ENCODE measurements at regions not wholly inside any gene's neighbourhood (a gene's known extent, or its start where the extent isn't known, plus 50 kb on each side); places are given as distances from the start of the nearest gene placed in this dataset.

GRCh38 chr4:124509151-124509550, 203.4 kb downstream of the ANKRD50 start:
- intact Hi-C loops (cut with DNase I) = no loop called here
- no peak for DNase-seq
- 61 to 79% methylated on average over 2 of the region's 2 CpGs for WGBS, 2 donors
- H3K4me1 ChIP-seq = no peaks in the 10 kb centered on the region
- H3K4me3 ChIP-seq = no peak overlapping the region
- TF ChIP-seq CTCF (IDR thresholded peaks at IDR 0.05) (no peak), POLR2A (IDR thresholded peaks at IDR 0.05) (no peak)
- no peak overlapping the region for H3K27ac ChIP-seq
- H3K9me3 ChIP-seq = no peaks in the 10 kb centered on the region
- H3K36me3 ChIP-seq = no peaks in the 10 kb centered on the region
- H3K27me3 ChIP-seq = no peaks in the 10 kb centered on the region

- 60 to 85% methylated on average over 2 of the region's 2 CpGs for WGBS, 2 donors
- TF ChIP-seq CTCF (IDR thresholded peaks at IDR 0.05) = no peak
- no peak for TF ChIP-seq POLR2A (IDR thresholded peaks at IDR 0.05)
- H3K27ac ChIP-seq = no peak overlapping the region
- no peak for DNase-seq
- no peak overlapping the region for H3K4me3 ChIP-seq
- no peaks in the 10 kb centered on the region for H3K9me3 ChIP-seq
- no peaks in the 10 kb centered on the region for H3K36me3 ChIP-seq
- intact Hi-C loops (cut with DNase I) = no loop called here
- H3K4me1 ChIP-seq = no peaks in the 10 kb centered on the region
- no peaks in the 10 kb centered on the region for H3K27me3 ChIP-seq
Measured at GRCh38 chr4:124514588-124514987, 197.9 kb downstream of the ANKRD50 start.

GRCh38 chr4:124515591-124515990, 196.9 kb downstream of the ANKRD50 start:
- no peaks in the 10 kb centered on the region for H3K9me3 ChIP-seq
- no peak overlapping the region for H3K27ac ChIP-seq
- DNase-seq = no peak
- H3K4me1 ChIP-seq = no peaks in the 10 kb centered on the region
- no peak for TF ChIP-seq CTCF (IDR thresholded peaks at IDR 0.05)
- TF ChIP-seq POLR2A (IDR thresholded peaks at IDR 0.05) = no peak
- H3K27me3 ChIP-seq = no peaks in the 10 kb centered on the region
- no peak overlapping the region for H3K4me3 ChIP-seq
- intact Hi-C loops (cut with DNase I) = no loop called here
- H3K36me3 ChIP-seq = no peaks in the 10 kb centered on the region
- WGBS, 2 donors = 83 to 88% methylated on average over 1 of the region's 1 CpG

- Histone ChIP-seq H3K27ac (no peak overlapping the region), H3K9me3 (no peaks in the 10 kb centered on the region), H3K36me3 (no peaks in the 10 kb centered on the region), H3K27me3 (no peaks in the 10 kb centered on the region), H3K4me1 (no peaks in the 10 kb centered on the region), H3K4me3 (no peak overlapping the region)
- intact Hi-C loops (cut with DNase I) = no loop called here
- 80 to 97% methylated on average over 1 of the region's 1 CpG for WGBS, 2 donors
- no peak for DNase-seq
- TF ChIP-seq CTCF (IDR thresholded peaks at IDR 0.05) = no peak
- no peak for TF ChIP-seq POLR2A (IDR thresholded peaks at IDR 0.05)
Measured at GRCh38 chr4:124519196-124519595, 193.3 kb downstream of the ANKRD50 start.

GRCh38 chr4:124523816-124524215, 188.7 kb downstream of the ANKRD50 start:
- Histone ChIP-seq H3K27ac (no peak overlapping the region), H3K9me3 (no peaks in the 10 kb centered on the region), H3K4me3 (no peak overlapping the region), H3K36me3 (no peaks in the 10 kb centered on the region), H3K4me1 (no peaks in the 10 kb centered on the region), H3K27me3 (no peaks in the 10 kb centered on the region)
- DNase-seq = no peak
- TF ChIP-seq POLR2A (IDR thresholded peaks at IDR 0.05) = no peak
- TF ChIP-seq CTCF (IDR thresholded peaks at IDR 0.05) = no peak
- intact Hi-C loops (cut with DNase I) = no loop called here

Measured in esophagus squamous epithelium (tissue), 5 donors.